PC-9 (cell line): ENCODE measurements at regions not wholly inside any gene's neighbourhood (a gene's known extent, or its start where the extent isn't known, plus 50 kb on each side); places are given as distances from the start of the nearest gene placed in this dataset.

Experiments
- BruUV-seq: library from RNA; stranded (reverse); fragments of 400-500 nt; replicated peaks from 2 replicates; lab custom pipeline; 2021; lab: Mats Ljungman, UMichigan
- CTCF ChIA-PET: fragments of 300-600 bp; sonication (Branson Sonifier 250); formaldehyde crosslinking; loops from one replicate; lab custom pipeline; 2022; ENCODE audit warnings: antibody characterized with exemption; lab: Charles Lee
- POLR2A ChIA-PET: fragments of 300-600 bp; sonication (Branson Sonifier 250); formaldehyde crosslinking; loops from one replicate; lab custom pipeline; 2022; ENCODE audit warnings: antibody characterized with exemption; ENCODE audit not compliant: unreplicated experiment; lab: Charles Lee
- DNase-seq, 2 experiments: peaks; one replicate each; pipeline versions ENCODE4 v3.0.0 to v3.0.0-alpha.2; 2015 to 2022; ENCODE audit warnings: mixed read lengths in 1 of 2
- H2AFZ ChIP-seq: fragments of 200-600 bp; sonication (generic); 2 replicates; pipeline ENCODE4 v1.8.1; 2017; ENCODE audit warnings: antibody characterized with exemption
- H3F3A ChIP-seq: fragments of 200-600 bp; sonication (generic); 2 replicates; pipeline ENCODE4 v1.8.1; 2017; ENCODE audit warnings: antibody characterized with exemption, mild to moderate bottlenecking, low read depth; ENCODE audit not compliant: insufficient read depth
- H3K27ac ChIP-seq: fragments of 200-600 bp; sonication (generic); 2 replicates; pipeline ENCODE4 v1.6.1; 2016; ENCODE audit warnings: mixed run types
- H3K27me3 ChIP-seq: fragments of 200-600 bp; sonication (generic); 2 replicates; pipeline ENCODE4 v1.6.1; 2016; ENCODE audit warnings: low read depth, mixed run types; ENCODE audit not compliant: insufficient read depth
- H3K36me3 ChIP-seq: fragments of 200-600 bp; sonication (generic); 2 replicates; pipeline ENCODE4 v1.6.1; 2016; ENCODE audit warnings: low read depth, mixed run types
- H3K4me1 ChIP-seq: fragments of 200-600 bp; sonication (generic); replicated peaks from 2 replicates; pipeline ENCODE4 v1.6.1; 2016; ENCODE audit warnings: mixed run types; ENCODE audit not compliant: insufficient read depth
- H3K4me2 ChIP-seq: fragments of 200-600 bp; sonication (generic); 2 replicates; pipeline ENCODE4 v1.6.1; 2017; ENCODE audit warnings: mixed run types
- H3K4me3 ChIP-seq: fragments of 200-600 bp; sonication (generic); 2 replicates; pipeline ENCODE4 v1.6.1; 2016; ENCODE audit warnings: mixed run types
- H3K79me2 ChIP-seq: fragments of 200-600 bp; sonication (generic); 2 replicates; pipeline ENCODE4 v1.6.1; 2017; ENCODE audit warnings: low read depth, mixed run types
- H3K9me2 ChIP-seq: fragments of 200-600 bp; sonication (generic); 2 replicates; pipeline ENCODE4 v1.8.1; 2017; ENCODE audit warnings: mild to moderate bottlenecking; ENCODE audit not compliant: insufficient read depth
- H3K9me3 ChIP-seq: fragments of 200-600 bp; sonication (generic); 2 replicates; pipeline ENCODE4 v1.8.1; 2016; ENCODE audit warnings: low read depth; ENCODE audit not compliant: insufficient read depth
- H4K20me1 ChIP-seq: fragments of 200-600 bp; sonication (generic); 2 replicates; pipeline ENCODE4 v1.8.1; 2017; ENCODE audit not compliant: insufficient read depth
- CTCF ChIP-seq: fragments of 200-600 bp; sonication (generic); conservative IDR thresholded peaks from 2 replicates; pipeline ENCODE4 v1.6.1; 2017; ENCODE audit warnings: mixed run types, antibody characterized with exemption, mild to moderate bottlenecking, moderate library complexity
- EZH2 ChIP-seq: fragments of 200-600 bp; sonication (generic); IDR thresholded peaks from 2 replicates; pipeline ENCODE4 v1.8.0; 2017; ENCODE audit warnings: antibody characterized with exemption, low read depth
- intact Hi-C: fragments of 100-400 bp; cut with micrococcal nuclease; formaldehyde crosslinking; loops from one replicate; pipeline ENCODE4 v1.10.0; 2022; ENCODE audit not compliant: unreplicated experiment

GRCh38 chr10:61217851-61218565 is 235.2 kb downstream of the TMEM26 start:
- Histone ChIP-seq H2AFZ (no peak overlapping the region), H3K27me3 (no peaks in the 10 kb centered on the region), H3K4me2 (no peak overlapping the region), H3K4me1 (no peaks in the 10 kb centered on the region), H3K9me2 (no peaks in the 10 kb centered on the region; the same call in 1 of the 2 replicates), H3K9me3 (no peaks in the 10 kb centered on the region), H3K4me3 (no peak overlapping the region), H3K27ac (no peak overlapping the region), H3K79me2 (no peaks in the 10 kb centered on the region), H4K20me1 (no peaks in the 10 kb centered on the region), H3F3A (no peaks in the 10 kb centered on the region), H3K36me3 (no peaks in the 10 kb centered on the region)
- BruUV-seq = no TSS peak
- CTCF ChIA-PET = no interaction called here
- POLR2A ChIA-PET = no interaction called here
- intact Hi-C loops = no loop called here
- TF ChIP-seq EZH2 = no peak
- TF ChIP-seq CTCF = no peak
- no peak for DNase-seq

- H3K27ac ChIP-seq = no peak overlapping the region
- H3K4me2 ChIP-seq = no peak overlapping the region
- no TSS peak for BruUV-seq
- H3K79me2 ChIP-seq = no peaks in the 10 kb centered on the region
- H3K9me3 ChIP-seq = no peaks in the 10 kb centered on the region
- H3F3A ChIP-seq = no peaks in the 10 kb centered on the region
- TF ChIP-seq CTCF (no peak), EZH2 (no peak)
- no peaks in the 10 kb centered on the region for H3K4me1 ChIP-seq
- CTCF ChIA-PET = no interaction called here
- intact Hi-C loops = no loop called here
- DNase-seq = no peak
- H4K20me1 ChIP-seq = no peaks in the 10 kb centered on the region
- H3K36me3 ChIP-seq = no peaks in the 10 kb centered on the region
- H3K9me2 ChIP-seq = no peaks in the 10 kb centered on the region; the same call in 1 of the 2 replicates
- no peak overlapping the region for H3K4me3 ChIP-seq
- no peak overlapping the region for H2AFZ ChIP-seq
- H3K27me3 ChIP-seq = no peaks in the 10 kb centered on the region
- POLR2A ChIA-PET = no interaction called here
Measured at GRCh38 chr10:61215246-61215645, 237.9 kb downstream of the TMEM26 start.

- H3K9me2 ChIP-seq = no peaks in the 10 kb centered on the region; the same call in 1 of the 2 replicates
- intact Hi-C loops = no loop called here
- no peak overlapping the region for H2AFZ ChIP-seq
- no peaks in the 10 kb centered on the region for H3K79me2 ChIP-seq
- no peaks in the 10 kb centered on the region for H4K20me1 ChIP-seq
- H3K27ac ChIP-seq = no peak overlapping the region
- TF ChIP-seq CTCF = no peak
- TF ChIP-seq EZH2 = no peak
- no peak for DNase-seq
- H3K4me1 ChIP-seq = no peaks in the 10 kb centered on the region
- H3K4me3 ChIP-seq = no peak overlapping the region
- H3K4me2 ChIP-seq = no peak overlapping the region
- POLR2A ChIA-PET = interaction anchor here (0.7 kb wide), 1 partner anchor 625 kb away, joined by 3 read pairs; no protein-coding TSS in a partner anchor
- no peaks in the 10 kb centered on the region for H3K36me3 ChIP-seq
- BruUV-seq = no TSS peak
- no peaks in the 10 kb centered on the region for H3K9me3 ChIP-seq
- no peaks in the 10 kb centered on the region for H3K27me3 ChIP-seq
- CTCF ChIA-PET = no interaction called here
- H3F3A ChIP-seq = no peaks in the 10 kb centered on the region
Measured at GRCh38 chr10:61211468-61211867, 241.7 kb downstream of the TMEM26 start.
